ENCODE measurements at regions not wholly inside any gene's neighbourhood (a gene's known extent, or its start where the extent isn't known, plus 50 kb on each side); places are given as distances from the start of the nearest gene placed in this dataset.

DNA sequence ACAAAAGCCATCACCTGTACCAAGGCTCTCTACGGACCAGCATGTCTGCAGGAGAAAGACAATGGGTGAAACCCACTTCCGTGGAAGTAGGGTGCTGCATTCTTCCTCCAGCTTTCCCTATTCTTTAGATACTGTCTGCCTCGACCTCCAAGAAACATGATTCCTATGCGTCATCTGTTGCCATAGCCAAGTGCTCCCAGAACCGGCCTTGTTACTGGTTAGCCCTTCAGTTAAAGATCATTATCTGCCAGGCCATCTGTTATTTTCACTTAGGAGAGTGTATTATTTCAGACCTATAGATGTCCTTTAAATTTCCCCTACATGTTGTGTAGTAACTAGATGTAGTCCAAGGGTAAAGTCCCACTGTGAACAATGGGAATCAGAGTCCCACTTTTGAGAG is 89.0 kb upstream of the KIAA1217 start:
- Mint-ChIP-seq H3K27ac (ENCODE audit: low read depth) (no peak overlapping the region), H3K27me3 (no peaks in the 10 kb centered on the region), H3K4me3 (no peak overlapping the region), H3K9me3 (no peaks in the 10 kb centered on the region), H3K4me1 (no peaks in the 10 kb centered on the region), H3K36me3 (ENCODE audit: insufficient read depth) (no peaks in the 10 kb centered on the region)
- DNase-seq (ENCODE audit: low spot score in 2 of 2) (no peak), ATAC-seq (replicated peaks; ENCODE audit: extremely low read depth, poor library complexity, severe bottlenecking) (no peak)

DNA sequence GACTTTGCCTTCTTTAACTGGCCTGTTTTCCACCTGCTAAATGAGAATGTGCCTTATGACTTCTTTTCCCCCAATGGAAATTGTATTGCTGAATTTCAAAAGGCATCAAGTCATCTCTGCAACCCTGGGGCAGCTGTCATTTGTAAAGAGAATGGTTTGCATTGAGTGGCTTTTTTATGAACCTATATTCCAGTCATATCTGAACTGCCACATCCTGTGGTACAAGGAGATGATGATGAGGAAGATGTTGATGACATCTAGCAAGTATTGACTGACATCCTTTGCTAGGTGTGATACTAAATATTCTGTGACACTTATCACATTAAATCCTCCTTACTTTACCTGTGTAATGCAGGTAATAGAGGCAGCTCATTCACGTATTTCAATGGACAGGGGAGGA is 88.3 kb upstream of the KIAA1217 start:
- Mint-ChIP-seq H3K36me3 (ENCODE audit: insufficient read depth) (no peaks in the 10 kb centered on the region), H3K4me1 (no peaks in the 10 kb centered on the region), H3K27ac (ENCODE audit: low read depth) (no peak overlapping the region), H3K9me3 (no peaks in the 10 kb centered on the region), H3K27me3 (no peaks in the 10 kb centered on the region), H3K4me3 (no peak overlapping the region)
- DNase-seq (ENCODE audit: low spot score in 2 of 2) (no peak), ATAC-seq (replicated peaks; ENCODE audit: extremely low read depth, poor library complexity, severe bottlenecking) (no peak)

- Mint-ChIP-seq H3K36me3 (ENCODE audit: insufficient read depth) (no peaks in the 10 kb centered on the region), H3K9me3 (no peaks in the 10 kb centered on the region), H3K27ac (ENCODE audit: low read depth) (no peak overlapping the region), H3K4me3 (no peak overlapping the region), H3K27me3 (no peaks in the 10 kb centered on the region), H3K4me1 (no peaks in the 10 kb centered on the region)
- ATAC-seq (replicated peaks; ENCODE audit: extremely low read depth, poor library complexity, severe bottlenecking) (no peak), DNase-seq (ENCODE audit: low spot score in 2 of 2) (no peak)
Measured at GRCh38 chr10:24127516-24127915, 81.4 kb upstream of the KIAA1217 start.

DNA sequence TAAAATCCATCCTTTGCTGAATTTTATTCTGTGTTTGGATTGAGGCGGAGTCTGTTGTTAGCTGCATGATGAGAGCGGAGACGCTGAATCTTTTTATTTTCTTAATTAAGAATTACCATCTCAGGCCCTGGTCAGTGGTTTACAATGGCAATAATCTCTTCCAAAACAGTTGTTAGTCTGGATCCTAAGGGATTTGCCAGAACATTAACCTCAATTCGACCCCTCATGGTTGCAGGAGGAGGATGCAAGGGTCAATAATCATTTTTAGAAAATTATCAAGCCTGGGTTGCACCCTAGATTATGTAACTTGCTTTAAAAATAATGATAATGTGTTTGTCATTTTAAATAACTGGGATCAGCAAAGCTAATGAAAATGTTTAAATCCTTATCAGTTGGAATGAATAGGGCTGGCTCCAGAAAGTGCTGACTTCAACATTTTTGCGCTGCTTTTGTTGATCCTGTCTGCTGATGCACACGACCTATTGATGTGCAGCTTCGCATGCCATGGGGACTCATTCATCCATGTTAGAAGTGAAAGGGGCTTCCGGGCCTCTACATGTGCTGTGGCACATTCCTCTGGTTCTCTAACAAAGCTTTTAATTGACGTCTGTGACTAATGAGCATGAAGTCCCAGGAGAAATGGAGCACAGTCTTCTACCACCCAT is 80.7 kb upstream of the KIAA1217 start:
- ATAC-seq (replicated peaks; ENCODE audit: extremely low read depth, poor library complexity, severe bottlenecking) (no peak), DNase-seq (ENCODE audit: low spot score in 2 of 2) (no peak)
- H3K4me1 Mint-ChIP-seq = no peaks in the 10 kb centered on the region
- no peaks in the 10 kb centered on the region for H3K9me3 Mint-ChIP-seq
- no peaks in the 10 kb centered on the region for H3K36me3 Mint-ChIP-seq (ENCODE audit: insufficient read depth)
- no peak overlapping the region for H3K4me3 Mint-ChIP-seq
- no peak overlapping the region for H3K27ac Mint-ChIP-seq (ENCODE audit: low read depth)
- no peaks in the 10 kb centered on the region for H3K27me3 Mint-ChIP-seq

- Mint-ChIP-seq H3K27me3 (no peaks in the 10 kb centered on the region), H3K4me1 (no peaks in the 10 kb centered on the region), H3K27ac (ENCODE audit: low read depth) (no peak overlapping the region), H3K4me3 (no peak overlapping the region), H3K9me3 (peaks cover 7% of the 10 kb centered on the region), H3K36me3 (ENCODE audit: insufficient read depth) (no peaks in the 10 kb centered on the region)
- ATAC-seq (replicated peaks; ENCODE audit: extremely low read depth, poor library complexity, severe bottlenecking) (no peak), DNase-seq (ENCODE audit: low spot score in 2 of 2) (no peak)
Measured at GRCh38 chr10:24132741-24133140, 76.2 kb upstream of the KIAA1217 start.

- no peak overlapping the region for H3K4me3 Mint-ChIP-seq
- peaks cover 7% of the 10 kb centered on the region for H3K9me3 Mint-ChIP-seq
- no peaks in the 10 kb centered on the region for H3K36me3 Mint-ChIP-seq (ENCODE audit: insufficient read depth)
- no peak for DNase-seq (ENCODE audit: low spot score in 2 of 2)
- no peak overlapping the region for H3K27ac Mint-ChIP-seq (ENCODE audit: low read depth)
- ATAC-seq (replicated peaks; ENCODE audit: extremely low read depth, poor library complexity, severe bottlenecking) = no peak
- no peaks in the 10 kb centered on the region for H3K27me3 Mint-ChIP-seq
- no peaks in the 10 kb centered on the region for H3K4me1 Mint-ChIP-seq
Measured at GRCh38 chr10:24133835-24134234, 75.1 kb upstream of the KIAA1217 start.

DNA sequence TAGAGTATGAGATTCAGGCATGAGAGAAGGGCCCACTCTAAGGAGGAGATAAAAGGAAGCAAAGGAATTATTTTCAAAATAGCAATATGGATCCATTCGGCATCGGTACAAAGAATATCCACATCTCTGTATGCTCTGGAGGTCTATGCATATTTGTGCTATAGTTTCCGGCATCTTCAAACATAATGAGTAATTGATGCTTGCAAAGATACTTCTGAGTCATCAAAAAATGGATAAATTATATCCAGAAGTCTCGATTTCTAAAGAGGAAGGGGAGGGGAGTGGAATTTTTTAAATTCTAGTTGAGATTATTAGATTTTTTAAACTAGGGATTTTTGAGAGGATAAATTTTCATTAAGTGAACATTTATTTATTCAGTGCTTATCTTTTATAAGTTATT is 72.9 kb upstream of the KIAA1217 start:
- Mint-ChIP-seq H3K27me3 (no peaks in the 10 kb centered on the region), H3K9me3 (peaks cover 7% of the 10 kb centered on the region), H3K36me3 (ENCODE audit: insufficient read depth) (no peaks in the 10 kb centered on the region), H3K4me3 (no peak overlapping the region), H3K27ac (ENCODE audit: low read depth) (no peak overlapping the region), H3K4me1 (no peaks in the 10 kb centered on the region)
- DNase-seq (ENCODE audit: low spot score in 2 of 2) (no peak), ATAC-seq (replicated peaks; ENCODE audit: extremely low read depth, poor library complexity, severe bottlenecking) (no peak)

- no peaks in the 10 kb centered on the region for H3K36me3 Mint-ChIP-seq (ENCODE audit: insufficient read depth)
- H3K27ac Mint-ChIP-seq (ENCODE audit: low read depth) = no peak overlapping the region
- H3K4me3 Mint-ChIP-seq = no peak overlapping the region
- ATAC-seq (replicated peaks; ENCODE audit: extremely low read depth, poor library complexity, severe bottlenecking) (no peak), DNase-seq (ENCODE audit: low spot score in 2 of 2) (no peak)
- no peaks in the 10 kb centered on the region for H3K4me1 Mint-ChIP-seq
- H3K9me3 Mint-ChIP-seq = peaks cover 7% of the 10 kb centered on the region
- no peaks in the 10 kb centered on the region for H3K27me3 Mint-ChIP-seq
Measured at GRCh38 chr10:24147321-24147720, 61.6 kb upstream of the KIAA1217 start.

DNA sequence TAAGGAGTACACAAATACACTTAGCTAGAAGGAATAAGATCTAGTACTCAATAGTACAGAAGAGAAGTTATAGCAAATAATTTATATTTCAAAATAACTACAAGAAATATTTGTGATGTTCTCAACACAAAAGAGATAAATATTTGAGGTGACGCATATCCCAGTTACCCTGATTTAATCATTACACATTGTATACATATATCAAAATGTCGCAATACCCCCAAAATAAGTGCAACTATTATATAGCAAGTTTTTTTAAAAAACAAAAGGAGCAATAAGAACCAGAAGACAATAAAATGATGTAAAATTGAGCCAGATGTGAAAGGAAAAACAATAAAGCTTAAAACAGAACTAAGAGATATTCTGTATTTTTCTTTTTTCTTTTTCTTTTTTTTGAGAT is 59.3 kb upstream of the KIAA1217 start:
- no peaks in the 10 kb centered on the region for H3K27me3 Mint-ChIP-seq
- ATAC-seq (replicated peaks; ENCODE audit: extremely low read depth, poor library complexity, severe bottlenecking) = no peak
- H3K4me3 Mint-ChIP-seq = no peak overlapping the region
- no peak overlapping the region for H3K27ac Mint-ChIP-seq (ENCODE audit: low read depth)
- no peak for DNase-seq (ENCODE audit: low spot score in 2 of 2)
- no peaks in the 10 kb centered on the region for H3K36me3 Mint-ChIP-seq (ENCODE audit: insufficient read depth)
- no peaks in the 10 kb centered on the region for H3K4me1 Mint-ChIP-seq
- H3K9me3 Mint-ChIP-seq = no peaks in the 10 kb centered on the region

- no peak for ATAC-seq (replicated peaks; ENCODE audit: extremely low read depth, poor library complexity, severe bottlenecking)
- Mint-ChIP-seq H3K27ac (ENCODE audit: low read depth) (no peak overlapping the region), H3K9me3 (no peaks in the 10 kb centered on the region), H3K4me3 (no peak overlapping the region), H3K27me3 (no peaks in the 10 kb centered on the region), H3K36me3 (ENCODE audit: insufficient read depth) (no peaks in the 10 kb centered on the region), H3K4me1 (no peaks in the 10 kb centered on the region)
- no peak for DNase-seq (ENCODE audit: low spot score in 2 of 2)
Measured at GRCh38 chr10:24150853-24151252, 58.1 kb upstream of the KIAA1217 start.

- Mint-ChIP-seq H3K4me1 (no peaks in the 10 kb centered on the region), H3K27ac (ENCODE audit: low read depth) (no peak overlapping the region), H3K36me3 (ENCODE audit: insufficient read depth) (no peaks in the 10 kb centered on the region), H3K9me3 (peaks cover 8% of the 10 kb centered on the region), H3K27me3 (no peaks in the 10 kb centered on the region), H3K4me3 (no peak overlapping the region)
- no peak for DNase-seq (ENCODE audit: low spot score in 2 of 2)
- no peak for ATAC-seq (replicated peaks; ENCODE audit: extremely low read depth, poor library complexity, severe bottlenecking)
Measured at GRCh38 chr10:24152270-24152669, 56.7 kb upstream of the KIAA1217 start.

- no peaks in the 10 kb centered on the region for H3K36me3 Mint-ChIP-seq (ENCODE audit: insufficient read depth)
- H3K9me3 Mint-ChIP-seq = peaks cover 11% of the 10 kb centered on the region
- no peaks in the 10 kb centered on the region for H3K27me3 Mint-ChIP-seq
- no peak overlapping the region for H3K4me3 Mint-ChIP-seq
- ATAC-seq (replicated peaks; ENCODE audit: extremely low read depth, poor library complexity, severe bottlenecking) (no peak), DNase-seq (ENCODE audit: low spot score in 2 of 2) (no peak)
- H3K4me1 Mint-ChIP-seq = no peaks in the 10 kb centered on the region
- no peak overlapping the region for H3K27ac Mint-ChIP-seq (ENCODE audit: low read depth)
Measured at GRCh38 chr10:24153031-24153430, 55.9 kb upstream of the KIAA1217 start.

DNA sequence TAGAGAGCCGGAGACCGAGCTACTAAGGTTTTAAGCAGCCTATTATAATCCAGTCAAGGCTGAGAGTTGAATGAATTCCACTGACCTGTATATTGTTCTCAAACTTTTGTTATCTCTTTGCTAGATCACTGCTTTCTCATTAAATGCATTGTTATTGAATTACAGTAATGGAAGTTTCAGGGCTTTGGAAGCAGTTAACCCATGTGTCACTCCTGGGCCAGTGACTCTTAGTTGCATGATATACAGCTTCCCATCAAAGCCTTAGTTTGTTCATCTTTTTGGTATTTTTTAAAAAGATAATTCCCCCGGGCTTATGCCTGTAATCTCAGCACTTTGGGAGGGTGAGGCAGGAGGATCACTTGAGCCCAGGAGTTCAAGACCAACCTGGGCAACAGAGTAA is 55.4 kb upstream of the KIAA1217 start:
- ATAC-seq (replicated peaks; ENCODE audit: extremely low read depth, poor library complexity, severe bottlenecking) (no peak), DNase-seq (ENCODE audit: low spot score in 2 of 2) (no peak)
- H3K27me3 Mint-ChIP-seq = no peaks in the 10 kb centered on the region
- H3K4me3 Mint-ChIP-seq = no peak overlapping the region
- H3K4me1 Mint-ChIP-seq = no peaks in the 10 kb centered on the region
- H3K36me3 Mint-ChIP-seq (ENCODE audit: insufficient read depth) = no peaks in the 10 kb centered on the region
- no peak overlapping the region for H3K27ac Mint-ChIP-seq (ENCODE audit: low read depth)
- peaks cover 11% of the 10 kb centered on the region for H3K9me3 Mint-ChIP-seq

GRCh38 chr10:24156686-24157085 is 52.3 kb upstream of the KIAA1217 start:
- H3K36me3 Mint-ChIP-seq (ENCODE audit: insufficient read depth) = no peaks in the 10 kb centered on the region
- ATAC-seq (replicated peaks; ENCODE audit: extremely low read depth, poor library complexity, severe bottlenecking) (no peak), DNase-seq (ENCODE audit: low spot score in 2 of 2) (no peak)
- H3K4me1 Mint-ChIP-seq = no peaks in the 10 kb centered on the region
- H3K27me3 Mint-ChIP-seq = no peaks in the 10 kb centered on the region
- no peak overlapping the region for H3K4me3 Mint-ChIP-seq
- H3K27ac Mint-ChIP-seq (ENCODE audit: low read depth) = no peak overlapping the region
- H3K9me3 Mint-ChIP-seq = peaks cover 16% of the 10 kb centered on the region
